ENCODE measurements at regions not wholly inside any gene's neighbourhood (a gene's known extent, or its start where the extent isn't known, plus 50 kb on each side); places are given as distances from the start of the nearest gene placed in this dataset.

GRCh38 chr5:147162740-147163139 lies 72.1 kb upstream of the STK32A start:
- in situ Hi-C loops (cut with MboI; ENCODE audit: low sequenced_read_pairs) = no loop called here

GRCh38 chr5:147167529-147167928 lies 67.3 kb upstream of the STK32A start:
- in situ Hi-C loops (cut with MboI; ENCODE audit: low sequenced_read_pairs) = no loop called here

GRCh38 chr5:147168578-147169327 lies 66.1 kb upstream of the STK32A start:
- in situ Hi-C loops (cut with MboI; ENCODE audit: low sequenced_read_pairs) = no loop called here

GRCh38 chr5:147169399-147169798 lies 65.4 kb upstream of the STK32A start:
- in situ Hi-C loops (cut with MboI; ENCODE audit: low sequenced_read_pairs) = no loop called here

DNA sequence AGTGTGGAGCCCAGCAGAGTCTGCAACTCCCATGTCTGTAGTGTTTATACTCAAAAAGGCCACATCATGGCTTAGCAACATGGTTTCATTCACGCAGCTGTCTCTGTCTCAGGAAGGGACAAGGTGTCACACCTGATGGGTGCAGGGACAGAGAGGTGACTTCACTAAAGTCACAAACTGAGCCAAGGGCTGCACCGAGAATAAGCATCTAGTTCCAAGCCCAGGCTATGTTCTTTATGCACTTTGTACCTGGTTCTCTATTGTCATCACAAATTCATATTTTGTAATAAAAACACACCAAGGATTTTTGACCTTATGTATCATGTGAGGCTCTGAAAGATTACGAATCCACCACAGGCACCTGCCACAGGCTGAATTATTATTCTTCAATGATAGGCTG lies 64.9 kb upstream of the STK32A start:
- in situ Hi-C loops (cut with MboI; ENCODE audit: low sequenced_read_pairs) = no loop called here

DNA sequence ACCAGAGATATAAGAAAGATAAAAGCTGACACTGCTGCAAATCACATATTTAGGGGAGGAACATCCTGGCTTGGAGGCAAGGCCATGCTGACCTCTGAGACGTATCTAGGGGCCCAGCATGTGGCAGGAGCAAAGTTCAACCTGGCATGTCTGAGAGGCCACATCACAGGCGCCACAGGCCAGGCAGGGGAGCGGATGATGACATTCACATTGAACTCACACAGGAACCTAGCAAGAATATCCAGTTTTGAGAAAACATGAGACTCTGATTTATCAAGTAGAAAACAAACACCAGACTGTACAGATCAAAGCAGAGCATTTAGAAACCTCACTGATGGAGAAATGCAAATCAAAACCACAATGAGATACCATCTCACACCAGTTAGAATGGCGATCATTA lies 64.2 kb upstream of the STK32A start:
- in situ Hi-C loops (cut with MboI; ENCODE audit: low sequenced_read_pairs) = no loop called here

GRCh38 chr5:147174671-147175265 lies 60.1 kb upstream of the STK32A start:
- in situ Hi-C loops (cut with MboI; ENCODE audit: low sequenced_read_pairs) = loop anchor here (25.0 kb wide), 1 partner anchor 637 kb away; no protein-coding TSS in a partner anchor

DNA sequence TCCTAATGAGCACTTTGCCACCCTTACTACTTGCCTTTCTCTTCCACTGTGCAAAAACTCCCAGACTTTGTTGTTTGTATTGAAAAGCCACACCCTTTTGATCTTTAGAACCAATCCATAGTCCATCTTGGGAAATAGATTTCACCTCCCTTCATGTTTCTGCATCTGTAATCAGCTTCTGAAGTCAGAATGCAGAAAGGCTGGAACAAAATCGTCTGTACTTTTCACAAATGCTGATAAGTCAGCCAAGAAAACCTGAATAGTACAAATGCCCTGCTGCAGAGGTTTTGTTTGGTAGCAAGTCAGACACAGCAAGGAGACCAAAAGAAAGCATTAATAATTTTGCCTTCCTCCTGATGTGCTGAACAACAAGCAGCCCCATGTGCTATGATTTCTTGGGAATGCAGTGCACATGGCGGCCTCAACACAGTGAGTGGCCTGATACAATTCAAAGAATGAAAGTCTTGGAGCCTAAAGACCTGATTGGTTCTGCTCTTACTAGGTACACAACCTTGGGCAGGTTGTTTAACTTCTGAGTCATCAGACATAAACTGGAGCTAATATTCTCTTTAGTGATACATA lies 59.2 kb upstream of the STK32A start:
- in situ Hi-C loops (cut with MboI; ENCODE audit: low sequenced_read_pairs) = loop anchor here (25.0 kb wide), 1 partner anchor 638 kb away; no protein-coding TSS in a partner anchor

DNA sequence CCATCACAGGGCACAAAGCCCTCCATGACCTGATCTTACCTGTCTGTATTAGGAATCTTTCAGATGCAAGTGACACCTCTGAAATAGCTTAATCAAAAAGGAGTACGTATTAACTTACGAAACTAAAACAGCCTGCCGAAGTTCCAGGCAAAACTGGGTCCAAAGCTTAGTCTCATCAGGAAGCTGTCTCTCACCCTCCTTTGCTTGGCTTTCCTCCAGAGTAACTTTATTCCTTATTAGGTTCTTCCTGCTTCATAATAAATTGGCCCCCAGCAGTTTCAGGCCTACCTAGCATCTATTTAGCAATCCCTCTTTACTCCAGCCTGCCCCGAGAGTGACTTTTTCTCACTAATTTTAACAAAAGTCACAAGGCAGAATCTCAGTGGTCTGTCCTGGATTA lies 58.4 kb upstream of the STK32A start:
- in situ Hi-C loops (cut with MboI; ENCODE audit: low sequenced_read_pairs) = loop anchor here (25.0 kb wide), 1 partner anchor 639 kb away; no protein-coding TSS in a partner anchor

DNA sequence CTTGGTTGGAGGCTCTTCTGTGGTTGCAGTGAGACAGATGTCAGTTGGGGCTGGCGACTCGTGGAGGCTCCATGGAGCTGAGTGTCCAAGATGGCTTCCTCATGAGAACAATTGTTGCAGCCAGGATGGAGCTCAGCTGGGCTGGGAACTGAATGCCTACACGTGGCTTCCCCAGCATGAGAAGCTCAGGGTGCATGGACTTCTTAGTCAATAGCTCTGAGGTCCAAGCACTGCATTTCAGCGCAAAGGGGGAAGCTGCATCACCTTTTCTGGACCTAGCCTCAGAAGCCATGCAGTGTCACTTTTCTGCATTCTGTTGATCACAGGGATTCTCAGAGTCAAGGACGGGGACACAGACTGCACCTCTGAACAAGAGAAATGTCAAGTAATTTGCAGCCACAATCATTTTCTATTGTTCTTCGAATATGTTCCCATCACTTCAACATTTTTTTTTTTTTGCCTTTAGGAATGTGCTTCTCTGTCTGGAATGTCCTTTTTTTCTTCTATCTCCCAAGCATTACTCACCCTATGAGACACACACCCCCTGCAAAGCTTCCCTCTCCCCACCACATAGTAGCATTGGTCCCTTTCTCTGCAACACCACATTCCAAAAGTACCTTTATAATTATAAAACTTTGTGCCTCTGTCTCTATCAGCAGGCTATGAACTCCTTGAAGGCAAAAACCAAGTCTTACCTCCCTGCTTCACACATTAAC lies 57.5 kb upstream of the STK32A start:
- in situ Hi-C loops (cut with MboI; ENCODE audit: low sequenced_read_pairs) = loop anchor here (25.0 kb wide), 1 partner anchor 640 kb away; no protein-coding TSS in a partner anchor

DNA sequence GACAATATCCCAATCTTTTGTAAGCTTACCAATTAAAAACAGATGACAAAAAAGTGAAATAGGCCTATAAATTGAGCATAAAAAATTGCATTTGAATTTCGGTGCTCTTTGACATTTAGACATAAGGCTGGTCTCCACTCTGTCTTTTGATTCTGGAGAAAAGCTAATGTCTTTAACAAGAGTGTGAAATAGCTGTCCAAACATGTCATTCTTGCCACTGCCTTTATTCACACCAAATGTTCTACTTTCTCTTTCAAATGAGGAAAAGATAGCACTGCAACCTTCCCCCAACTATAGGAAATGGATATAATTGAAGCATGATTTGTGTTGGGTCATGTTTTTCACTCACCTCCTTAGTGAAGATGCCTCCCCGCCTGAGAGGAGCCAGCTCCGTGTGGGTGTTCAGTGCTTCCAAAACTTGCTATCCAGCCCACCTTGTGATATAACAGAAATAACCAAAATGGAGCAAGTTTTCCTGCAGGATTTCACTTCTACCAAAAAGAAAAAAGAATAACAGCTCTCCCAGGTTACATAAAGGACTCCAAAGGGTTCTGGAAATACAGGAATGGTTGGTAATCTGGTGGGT lies 55.2 kb upstream of the STK32A start:
- in situ Hi-C loops (cut with MboI; ENCODE audit: low sequenced_read_pairs) = loop anchor here (25.0 kb wide), 1 partner anchor 642 kb away; no protein-coding TSS in a partner anchor

DNA sequence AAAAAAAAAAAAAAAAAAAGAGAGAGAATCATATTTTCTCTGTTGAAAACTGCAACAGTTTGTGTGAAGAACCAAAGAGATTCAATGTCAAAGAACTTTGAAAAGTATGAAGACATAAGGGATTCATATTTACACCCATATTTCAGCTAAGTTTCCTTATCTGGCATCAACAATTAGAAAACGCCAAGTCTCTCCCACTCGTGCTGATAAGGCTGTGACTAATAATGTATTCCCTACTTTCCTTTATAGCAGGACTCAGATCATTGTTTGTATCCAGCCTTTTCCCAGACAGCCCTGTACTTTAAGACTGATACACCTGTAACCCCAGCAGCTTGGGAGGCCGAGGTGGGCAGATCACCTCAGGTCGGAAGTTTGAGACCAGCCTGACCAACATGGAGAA lies 54.1 kb upstream of the STK32A start:
- in situ Hi-C loops (cut with MboI; ENCODE audit: low sequenced_read_pairs) = loop anchor here (25.0 kb wide), 1 partner anchor 643 kb away; no protein-coding TSS in a partner anchor

Data from HL-60/S4 (cell line).